Upper lobe of left lung (tissue), 4 donors: ENCODE measurements at regions not wholly inside any gene's neighbourhood (a gene's known extent, or its start where the extent isn't known, plus 50 kb on each side); places are given as distances from the start of the nearest gene placed in this dataset.

ENCODE experiments used
- CTCF ChIP-seq, 6 experiments: fragments of 450-650 bp in 4 of 6; fragments of 200-600 bp in 2 of 6; sonication (generic) in 2 of 6; IDR thresholded peaks; one replicate each; pipeline ENCODE4 v1.5.1; 2016 to 2019; ENCODE audit warnings: antibody characterized with exemption in 6 of 6
- EP300 ChIP-seq, 4 donors: sonication (generic); formaldehyde crosslinking; IDR thresholded peaks; one replicate each; pipeline ENCODE4 v1.5.1; 2017; ENCODE audit warnings: antibody characterized with exemption in 4 of 4, control low read depth in 2 of 4

DNA sequence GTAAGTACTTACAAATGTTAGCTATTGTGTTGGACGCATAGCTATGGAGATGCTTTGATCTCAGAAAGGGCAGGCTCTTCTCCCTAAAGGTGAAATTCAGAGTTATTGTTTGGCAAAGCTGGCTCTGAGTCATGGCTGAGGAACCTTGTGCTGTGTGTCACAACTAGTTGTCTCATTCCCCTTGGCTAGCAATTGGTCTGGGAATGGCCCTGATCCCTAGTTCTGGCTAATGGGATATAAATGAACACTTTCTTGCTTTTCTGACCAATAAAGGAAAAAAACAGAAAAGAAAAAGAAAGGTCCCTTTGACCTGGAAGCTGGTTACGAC lies 210.6 kb downstream of the MAP2K4 start:
- TF ChIP-seq CTCF (IDR thresholded peaks at IDR 0.05) (no peak), EP300 (IDR thresholded peaks at IDR 0.05) (no peak)
